ENCODE measurements at regions not wholly inside any gene's neighbourhood (a gene's known extent, or its start where the extent isn't known, plus 50 kb on each side); places are given as distances from the start of the nearest gene placed in this dataset.

- CTCF ChIA-PET, result interaction anchor here (0.7 to 1.1 kb wide), 3 partner anchors 13 to 379 kb away, joined by 3 to 5 read pairs (median 4); no protein-coding TSS in a partner anchor
- H3K4me3 Mint-ChIP-seq (ENCODE audit: unreplicated experiment), result no peak overlapping the region
- no peaks in the 10 kb centered on the region for H3K27me3 Mint-ChIP-seq (ENCODE audit: insufficient read depth, unreplicated experiment)
- no peak for TF ChIP-seq CTCF (IDR thresholded peaks at IDR 0.05; ENCODE audit: unreplicated experiment)
- peaks cover 18% of the 10 kb centered on the region for H3K4me1 Mint-ChIP-seq (ENCODE audit: insufficient read depth, unreplicated experiment)
- intact Hi-C loops (cut with micrococcal nuclease), result no loop called here
- no peak overlapping the region for H3K27ac Mint-ChIP-seq (ENCODE audit: low read depth, unreplicated experiment)
- H3K9me3 Mint-ChIP-seq (ENCODE audit: unreplicated experiment), result peaks cover 12% of the 10 kb centered on the region
- POLR2A ChIA-PET, result interaction anchor here (0.6 to 0.7 kb wide), 3 partner anchors 45 to 164 kb away, joined by 3 to 4 read pairs (median 4); no protein-coding TSS in a partner anchor
- H3K36me3 Mint-ChIP-seq (ENCODE audit: insufficient read depth, unreplicated experiment), result no peaks in the 10 kb centered on the region
- DNase-seq (ENCODE audit: unreplicated experiment), result no peak
- no TSS peak for BruUV-seq (replicated peaks)
These were observed 52.7 kb upstream of the TET2 start for GRCh38 chr4:105093975-105094374.

Measured in MCF 10A (cell line).